Mesenchymal stem cell (in vitro differentiated cells and primary cell): ENCODE measurements at regions not wholly inside any gene's neighbourhood (a gene's known extent, or its start where the extent isn't known, plus 50 kb on each side); places are given as distances from the start of the nearest gene placed in this dataset.

Source experiments
- DNase-seq: peaks from one replicate; pipeline ENCODE4 v3.0.0-alpha.2; 2013
- H2AFZ ChIP-seq: one replicate; pipeline ENCODE4 v1.6.1; 2013; ENCODE audit warnings: low read depth, mild to moderate bottlenecking, control low read depth, inconsistent platforms, low read length, moderate library complexity
- H2AK5ac ChIP-seq: 2 replicates; pipeline ENCODE4 v1.6.1; 2013; ENCODE audit warnings: low read length, moderate library complexity, mild to moderate bottlenecking, inconsistent platforms; ENCODE audit not compliant: severe bottlenecking
- H2BK120ac ChIP-seq: one replicate; pipeline ENCODE4 v1.6.1; 2013; ENCODE audit warnings: low read depth, mild to moderate bottlenecking, inconsistent platforms, low read length, moderate library complexity
- H2BK12ac ChIP-seq, 2 experiments: one replicate each; pipeline ENCODE4 v1.6.1; 2013; ENCODE audit warnings: inconsistent platforms in 2 of 2, low read length in 2 of 2, mild to moderate bottlenecking in 2 of 2, moderate library complexity in 2 of 2, control low read depth in 1 of 2
- H2BK15ac ChIP-seq: one replicate; pipeline ENCODE4 v1.6.1; 2013; ENCODE audit warnings: mild to moderate bottlenecking, low read depth, inconsistent platforms; ENCODE audit not compliant: poor library complexity, severe bottlenecking
- H2BK5ac ChIP-seq: 2 replicates; pipeline ENCODE4 v1.6.1; 2013; ENCODE audit warnings: low read depth, mild to moderate bottlenecking, low read length, control low read depth, inconsistent platforms; ENCODE audit not compliant: poor library complexity, severe bottlenecking
- H3K14ac ChIP-seq, 2 experiments: one replicate each; pipeline ENCODE4 v1.6.1; 2013; ENCODE audit warnings: inconsistent platforms in 2 of 2, low read length in 2 of 2, control low read depth in 1 of 2, mild to moderate bottlenecking in 1 of 2, moderate library complexity in 1 of 2
- H3K18ac ChIP-seq, 2 experiments: one replicate each; pipeline ENCODE4 v1.6.1; 2013; ENCODE audit warnings: inconsistent platforms in 2 of 2, low read length in 2 of 2, control low read depth in 1 of 2, low read depth in 1 of 2, mild to moderate bottlenecking in 1 of 2
- H3K23ac ChIP-seq, 2 experiments: one replicate each; pipeline ENCODE4 v1.6.1; 2013; ENCODE audit warnings: inconsistent platforms in 2 of 2, low read length in 2 of 2, mild to moderate bottlenecking in 2 of 2, moderate library complexity in 2 of 2, control low read depth in 1 of 2
- H3K27ac ChIP-seq: 2 replicates; pipeline ENCODE4 v1.5.1; 2013; ENCODE audit warnings: mild to moderate bottlenecking, moderate library complexity, low read length, control low read depth, inconsistent platforms; ENCODE audit not compliant: poor library complexity, severe bottlenecking
- H3K27me3 ChIP-seq, 2 experiments: 2 replicates each; pipeline versions ENCODE4 v1.6.1 to v1.7.0; 2013; ENCODE audit warnings: low read length in 2 of 2, mild to moderate bottlenecking in 2 of 2, moderate library complexity in 2 of 2, control low read depth in 1 of 2, inconsistent platforms in 1 of 2; ENCODE audit not compliant: control insufficient read depth in 1 of 2, insufficient read depth in 1 of 2
- H3K36me3 ChIP-seq, 2 experiments: 2 replicates each; pipeline versions ENCODE4 v1.6.1 to v1.7.0; 2013; ENCODE audit warnings: low read length in 2 of 2, control low read depth in 1 of 2, inconsistent platforms in 1 of 2, low read depth in 1 of 2, mild to moderate bottlenecking in 1 of 2; ENCODE audit not compliant: insufficient read depth in 2 of 2, control insufficient read depth in 1 of 2
- H3K4ac ChIP-seq, 2 experiments: one replicate each; pipeline ENCODE4 v1.6.1; 2013; ENCODE audit warnings: inconsistent platforms in 2 of 2, low read length in 2 of 2, mild to moderate bottlenecking in 2 of 2, moderate library complexity in 2 of 2, control low read depth in 1 of 2, low read depth in 1 of 2
- H3K4me1 ChIP-seq: 2 replicates; pipeline ENCODE4 v1.6.1; 2013; ENCODE audit warnings: low read depth, low read length, control low read depth; ENCODE audit not compliant: control insufficient read depth, insufficient read depth
- H3K4me2 ChIP-seq: 2 replicates; pipeline ENCODE4 v1.6.1; 2013; ENCODE audit warnings: low read length, mild to moderate bottlenecking, inconsistent platforms; ENCODE audit not compliant: poor library complexity, severe bottlenecking
- H3K4me3 ChIP-seq, 2 experiments: 2 replicates each; pipeline versions ENCODE4 v1.5.1 to v1.7.0; 2013; ENCODE audit warnings: low read length in 2 of 2, mild to moderate bottlenecking in 2 of 2, control low read depth in 1 of 2, low read depth in 1 of 2; ENCODE audit not compliant: insufficient read depth in 1 of 2
- H3K79me1 ChIP-seq: replicated peaks from 2 replicates; pipeline ENCODE4 v1.6.1; 2013; ENCODE audit warnings: mild to moderate bottlenecking, control low read depth, low read length, inconsistent platforms; ENCODE audit not compliant: poor library complexity, severe bottlenecking
- H3K9ac ChIP-seq: 2 replicates; pipeline ENCODE4 v1.7.0; 2013; ENCODE audit warnings: mild to moderate bottlenecking, low read length, moderate library complexity
- H3K9me3 ChIP-seq: 2 replicates; pipeline ENCODE4 v1.7.0; 2013; ENCODE audit warnings: mild to moderate bottlenecking, low read length; ENCODE audit not compliant: control insufficient read depth
- H4K8ac ChIP-seq: one replicate; pipeline ENCODE4 v1.6.1; 2013; ENCODE audit warnings: inconsistent platforms, mild to moderate bottlenecking, low read length, moderate library complexity
- H4K91ac ChIP-seq: one replicate; pipeline ENCODE4 v1.6.1; 2013; ENCODE audit warnings: mild to moderate bottlenecking, low read length, inconsistent platforms
- WGBS: methylation state at CpG from one replicate; pipeline ENCODE4 v1.1.7; 2013; ENCODE audit warnings: mixed read lengths; 5-methylcytosine and 5-hydroxymethylcytosine counted together

GRCh38 chr7:159212226-159212625 lies 67.6 kb upstream of the VIPR2 start:
- no peak overlapping the region for H3K9ac ChIP-seq
- H3K9me3 ChIP-seq = no peaks in the 10 kb centered on the region
- H3K23ac ChIP-seq = no peak overlapping the region
- H2BK12ac ChIP-seq = no peak overlapping the region
- H4K8ac ChIP-seq = no peak overlapping the region
- no peak overlapping the region for H3K4me3 ChIP-seq
- no peaks in the 10 kb centered on the region for H3K79me1 ChIP-seq
- H2BK120ac ChIP-seq = no peak overlapping the region
- H3K4ac ChIP-seq = no peak overlapping the region
- no peak overlapping the region for H3K27ac ChIP-seq
- no peak overlapping the region for H3K14ac ChIP-seq
- no peak overlapping the region for H2BK5ac ChIP-seq
- H4K91ac ChIP-seq = no peak overlapping the region
- H2AK5ac ChIP-seq = no peak overlapping the region
- no peak overlapping the region for H3K18ac ChIP-seq
- WGBS = 58% methylated on average over 4 of the region's 4 CpGs
- H3K4me1 ChIP-seq = no peaks in the 10 kb centered on the region
- no peak overlapping the region for H2BK15ac ChIP-seq
- no peaks in the 10 kb centered on the region for H3K36me3 ChIP-seq
- no peak overlapping the region for H2AFZ ChIP-seq
- DNase-seq = no peak
- H3K4me2 ChIP-seq = no peak overlapping the region
- H3K27me3 ChIP-seq = no peaks in the 10 kb centered on the region

GRCh38 chr7:159211540-159212182 lies 67.0 kb upstream of the VIPR2 start:
- H3K4me1 ChIP-seq = no peaks in the 10 kb centered on the region
- H4K8ac ChIP-seq = no peak overlapping the region
- H3K4me3 ChIP-seq = no peak overlapping the region
- no peak overlapping the region for H3K18ac ChIP-seq
- no peak overlapping the region for H3K4ac ChIP-seq
- no peaks in the 10 kb centered on the region for H3K27me3 ChIP-seq
- no peaks in the 10 kb centered on the region for H3K9me3 ChIP-seq
- H2BK120ac ChIP-seq = no peak overlapping the region
- no peak overlapping the region for H3K14ac ChIP-seq
- no peak overlapping the region for H3K4me2 ChIP-seq
- no peak overlapping the region for H4K91ac ChIP-seq
- H2AK5ac ChIP-seq = no peak overlapping the region
- no peak overlapping the region for H2BK5ac ChIP-seq
- H2BK15ac ChIP-seq = no peak overlapping the region
- H3K9ac ChIP-seq = no peak overlapping the region
- no peaks in the 10 kb centered on the region for H3K79me1 ChIP-seq
- no peaks in the 10 kb centered on the region for H3K36me3 ChIP-seq
- H2AFZ ChIP-seq = no peak overlapping the region
- no peak for DNase-seq
- 72% methylated on average over 19 of the region's 19 CpGs for WGBS
- no peak overlapping the region for H2BK12ac ChIP-seq
- H3K23ac ChIP-seq = no peak overlapping the region
- H3K27ac ChIP-seq = no peak overlapping the region

- H3K79me1 ChIP-seq = no peaks in the 10 kb centered on the region
- H3K23ac ChIP-seq = no peak overlapping the region
- H3K27ac ChIP-seq = no peak overlapping the region
- H2BK12ac ChIP-seq = no peak overlapping the region
- H4K91ac ChIP-seq = no peak overlapping the region
- no peak for DNase-seq
- no peaks in the 10 kb centered on the region for H3K36me3 ChIP-seq
- no peak overlapping the region for H3K18ac ChIP-seq
- no peak overlapping the region for H3K9ac ChIP-seq
- whole genome bisulfite sequencing = 88% methylated on average over 1 of the region's 1 CpG
- no peak overlapping the region for H2AK5ac ChIP-seq
- H3K27me3 ChIP-seq = no peaks in the 10 kb centered on the region
- H3K4ac ChIP-seq = no peak overlapping the region
- no peak overlapping the region for H2AFZ ChIP-seq
- no peak overlapping the region for H3K4me2 ChIP-seq
- H3K9me3 ChIP-seq = no peaks in the 10 kb centered on the region
- no peak overlapping the region for H2BK120ac ChIP-seq
- no peaks in the 10 kb centered on the region for H3K4me1 ChIP-seq
- no peak overlapping the region for H3K14ac ChIP-seq
- H2BK5ac ChIP-seq = no peak overlapping the region
- H2BK15ac ChIP-seq = no peak overlapping the region
- no peak overlapping the region for H3K4me3 ChIP-seq
- H4K8ac ChIP-seq = no peak overlapping the region
Measured at GRCh38 chr7:159210581-159211235, 66.0 kb upstream of the VIPR2 start.

GRCh38 chr7:159209429-159209828 lies 64.8 kb upstream of the VIPR2 start:
- WGBS = 65% methylated on average over 3 of the region's 3 CpGs

More at GRCh38 chr7:159209429-159209828, 64.8 kb upstream of the VIPR2 start:
- Histone ChIP-seq H4K91ac (no peak overlapping the region), H2AK5ac (no peak overlapping the region), H3K4me2 (no peak overlapping the region), H2BK12ac (no peak overlapping the region), H2BK120ac (no peak overlapping the region), H4K8ac (no peak overlapping the region), H3K9ac (no peak overlapping the region), H2BK5ac (no peak overlapping the region), H3K9me3 (no peaks in the 10 kb centered on the region), H3K36me3 (no peaks in the 10 kb centered on the region), H2BK15ac (no peak overlapping the region), H3K4me1 (no peaks in the 10 kb centered on the region), H3K23ac (no peak overlapping the region), H3K4me3 (no peak overlapping the region), H3K4ac (no peak overlapping the region), H3K18ac (no peak overlapping the region), H3K27me3 (no peaks in the 10 kb centered on the region), H3K14ac (no peak overlapping the region), H3K27ac (no peak overlapping the region), H3K79me1 (no peaks in the 10 kb centered on the region), H2AFZ (no peak overlapping the region)
- DNase-seq = no peak
